GM23248 (cell line): ENCODE measurements at regions not wholly inside any gene's neighbourhood (a gene's known extent, or its start where the extent isn't known, plus 50 kb on each side); places are given as distances from the start of the nearest gene placed in this dataset.

Experiments used
- DNase-seq: peaks from one replicate; pipeline ENCODE4 v3.0.0-alpha.2; 2015
- H2AFZ ChIP-seq: fragments of 200-600 bp; sonication (generic); 2 replicates; pipeline ENCODE4 v1.6.1; 2016; ENCODE audit warnings: antibody characterized with exemption
- H3F3A ChIP-seq: fragments of 200-600 bp; sonication (generic); 2 replicates; pipeline ENCODE4 v1.6.1; 2016; ENCODE audit warnings: mild to moderate bottlenecking, antibody characterized with exemption, mixed run types; ENCODE audit not compliant: insufficient read depth
- H3K27ac ChIP-seq: fragments of 200-600 bp; sonication (generic); 2 replicates; pipeline ENCODE4 v1.5.1; 2016; ENCODE audit warnings: mild to moderate bottlenecking
- H3K27me3 ChIP-seq: fragments of 200-600 bp; sonication (generic); replicated peaks from 2 replicates; pipeline ENCODE4 v1.6.1; 2016; ENCODE audit warnings: mild to moderate bottlenecking; ENCODE audit not compliant: insufficient read depth
- H3K36me3 ChIP-seq: fragments of 200-600 bp; sonication (generic); 2 replicates; pipeline ENCODE4 v1.6.1; 2016; ENCODE audit warnings: low read depth, mild to moderate bottlenecking
- H3K4me1 ChIP-seq: fragments of 200-600 bp; sonication (generic); 2 replicates; pipeline ENCODE4 v1.6.1; 2016; ENCODE audit warnings: mild to moderate bottlenecking; ENCODE audit not compliant: insufficient read depth
- H3K4me2 ChIP-seq: fragments of 200-600 bp; sonication (generic); one replicate; pipeline ENCODE4 v1.6.1; 2016; ENCODE audit warnings: mild to moderate bottlenecking; ENCODE audit not compliant: unreplicated experiment
- H3K4me3 ChIP-seq: fragments of 200-600 bp; sonication (generic); 2 replicates; pipeline ENCODE4 v1.5.1; 2016; ENCODE audit warnings: mild to moderate bottlenecking
- H3K79me2 ChIP-seq: fragments of 200-600 bp; sonication (generic); 2 replicates; pipeline ENCODE4 v1.6.1; 2016; ENCODE audit warnings: mild to moderate bottlenecking; ENCODE audit not compliant: insufficient read depth
- H3K9ac ChIP-seq: fragments of 200-600 bp; sonication (generic); 2 replicates; pipeline ENCODE4 v1.6.1; 2016; ENCODE audit warnings: mild to moderate bottlenecking
- H3K9me2 ChIP-seq: fragments of 200-600 bp; sonication (generic); 2 replicates; pipeline ENCODE4 v1.6.1; 2016; ENCODE audit warnings: mixed run types, mild to moderate bottlenecking, moderate library complexity; ENCODE audit not compliant: insufficient read depth
- H3K9me3 ChIP-seq: fragments of 200-600 bp; sonication (generic); one replicate; pipeline ENCODE4 v1.6.1; 2017; ENCODE audit warnings: low read depth
- H4K20me1 ChIP-seq: fragments of 200-600 bp; sonication (generic); 2 replicates; pipeline ENCODE4 v1.6.0; 2016; ENCODE audit not compliant: insufficient read depth
- EZH2 ChIP-seq: fragments of 200-600 bp; sonication (generic); IDR thresholded peaks from 2 replicates; pipeline ENCODE4 v1.6.1; 2018; ENCODE audit warnings: antibody characterized with exemption, mild to moderate bottlenecking; ENCODE audit not compliant: insufficient read depth, poor library complexity, severe bottlenecking
- EZH2phosphoT487 ChIP-seq: fragments of 200-600 bp; sonication (generic); IDR thresholded peaks from 2 replicates; pipeline ENCODE4 v1.6.1; 2018; ENCODE audit warnings: antibody characterized with exemption, moderate library complexity, mild to moderate bottlenecking, low read depth; ENCODE audit not compliant: insufficient read depth
- WGBS, 2 experiments: methylation state at CpG; one replicate each; pipeline ENCODE4 v1.1.6; 2015 to 2017; ENCODE audit warnings: low lambda C conversion rate in 2 of 2, low coverage in 1 of 2; ENCODE audit errors: missing lambda C conversion rate in 2 of 2; 5-methylcytosine and 5-hydroxymethylcytosine counted together
- in situ Hi-C: fragments of 300-500 bp; cut with MboI; formaldehyde crosslinking; loops from 2 replicates; pipeline ENCODE4 v1.15.0; 2020

DNA sequence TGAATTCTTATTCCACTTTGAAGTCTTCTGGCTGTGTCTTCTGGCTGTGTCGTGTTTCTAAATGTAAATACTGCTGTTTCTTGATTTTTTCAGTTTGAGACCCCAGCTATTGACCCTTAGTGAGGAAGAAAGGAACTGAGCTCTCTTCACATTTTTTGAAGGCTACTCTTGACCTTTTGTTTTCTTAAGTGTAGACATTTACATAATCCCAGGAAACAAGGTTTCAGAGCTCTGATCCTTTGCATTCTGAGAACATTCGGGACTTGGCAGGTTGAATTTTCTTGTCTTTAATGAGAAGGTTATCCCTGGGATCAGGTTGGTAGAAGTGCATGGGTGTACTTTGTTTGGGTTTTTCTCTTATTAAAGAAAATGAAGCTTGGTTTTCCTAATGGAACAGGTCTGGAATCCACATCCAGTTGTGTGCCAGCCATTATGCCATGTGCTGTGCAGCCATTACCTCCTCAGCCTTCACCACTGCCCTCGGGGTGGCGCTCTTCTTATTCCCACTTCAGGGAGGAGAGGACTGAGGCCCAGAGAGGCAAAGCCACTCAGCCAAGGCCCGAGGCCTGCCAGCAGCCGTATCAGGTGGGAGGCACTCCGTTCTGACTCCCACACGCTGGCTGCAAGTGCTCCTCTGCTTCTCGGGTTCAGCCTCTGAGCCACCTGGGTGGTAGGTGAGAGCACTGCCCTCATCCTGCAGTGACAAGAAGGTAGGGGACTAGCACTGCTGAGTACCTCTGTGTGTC, 120.9 kb downstream of the BEGAIN start:
- H3K36me3 ChIP-seq = no peaks in the 10 kb centered on the region
- H3K4me3 ChIP-seq = no peak overlapping the region
- 0 out of 2 replicates have a peak, but pooled peaks cover 7% of the 10 kb centered on the region for H3K79me2 ChIP-seq
- H2AFZ ChIP-seq = no peak overlapping the region
- in situ Hi-C loops = no loop called here
- DNase-seq = no peak
- TF ChIP-seq EZH2 (no peak), EZH2phosphoT487 (no peak)
- no peaks in the 10 kb centered on the region for H3F3A ChIP-seq
- H3K9me2 ChIP-seq = no peaks in the 10 kb centered on the region
- H4K20me1 ChIP-seq = no peaks in the 10 kb centered on the region
- WGBS, 2 experiments = 86 to 90% methylated on average over 9 of the region's 9 CpGs
- H3K9ac ChIP-seq = no peak overlapping the region
- no peak overlapping the region for H3K27ac ChIP-seq
- H3K4me2 ChIP-seq = no peak overlapping the region
- no peaks in the 10 kb centered on the region for H3K27me3 ChIP-seq
- no peaks in the 10 kb centered on the region for H3K9me3 ChIP-seq
- H3K4me1 ChIP-seq = no peaks in the 10 kb centered on the region

DNA sequence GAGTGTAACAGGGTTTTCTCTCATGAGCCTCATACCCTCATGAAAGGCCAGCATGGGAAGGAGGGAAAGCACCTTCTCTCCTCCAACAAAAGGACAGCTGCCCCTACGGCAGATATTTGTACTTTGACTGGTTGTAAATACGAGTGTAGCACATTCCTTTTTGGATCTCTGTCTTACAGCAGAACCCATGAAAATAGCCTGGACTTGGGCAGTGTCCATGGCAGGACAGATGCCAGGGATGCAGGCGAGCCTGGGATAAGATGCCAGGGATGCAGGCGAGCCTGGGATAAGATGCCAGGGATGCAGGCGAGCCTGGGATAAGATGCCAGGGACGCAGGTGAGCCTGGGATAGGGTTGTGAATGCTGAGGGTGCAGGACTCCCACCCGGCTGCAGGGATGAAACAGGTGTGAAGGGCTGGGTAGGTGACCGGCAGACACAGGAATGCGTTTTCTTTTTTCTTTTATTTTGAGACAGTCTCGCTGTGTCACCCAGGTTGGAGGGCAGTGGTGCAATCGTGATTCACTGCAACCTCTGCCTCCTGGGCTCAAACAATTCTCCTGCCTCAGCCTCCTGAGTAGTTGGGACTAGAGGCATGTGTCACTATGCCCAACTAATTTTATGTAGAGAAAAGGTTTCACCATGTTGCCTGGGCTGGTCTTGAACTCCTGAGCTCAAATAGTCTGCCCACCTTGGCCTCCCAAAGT, 120.0 kb downstream of the BEGAIN start:
- Histone ChIP-seq H3F3A (no peaks in the 10 kb centered on the region), H3K9ac (no peak overlapping the region), H3K27me3 (no peaks in the 10 kb centered on the region), H3K27ac (no peak overlapping the region), H3K4me1 (no peaks in the 10 kb centered on the region), H3K36me3 (no peaks in the 10 kb centered on the region), H4K20me1 (no peaks in the 10 kb centered on the region), H3K9me2 (no peaks in the 10 kb centered on the region), H3K4me2 (no peak overlapping the region), H2AFZ (no peak overlapping the region), H3K79me2 (0 out of 2 replicates have a peak, but pooled peaks cover 7% of the 10 kb centered on the region), H3K4me3 (no peak overlapping the region), H3K9me3 (no peaks in the 10 kb centered on the region)
- in situ Hi-C loops = no loop called here
- WGBS, 2 experiments = 78 to 83% methylated on average over 11 of the region's 11 CpGs
- DNase-seq = no peak
- TF ChIP-seq EZH2phosphoT487 (no peak), EZH2 (no peak)

DNA sequence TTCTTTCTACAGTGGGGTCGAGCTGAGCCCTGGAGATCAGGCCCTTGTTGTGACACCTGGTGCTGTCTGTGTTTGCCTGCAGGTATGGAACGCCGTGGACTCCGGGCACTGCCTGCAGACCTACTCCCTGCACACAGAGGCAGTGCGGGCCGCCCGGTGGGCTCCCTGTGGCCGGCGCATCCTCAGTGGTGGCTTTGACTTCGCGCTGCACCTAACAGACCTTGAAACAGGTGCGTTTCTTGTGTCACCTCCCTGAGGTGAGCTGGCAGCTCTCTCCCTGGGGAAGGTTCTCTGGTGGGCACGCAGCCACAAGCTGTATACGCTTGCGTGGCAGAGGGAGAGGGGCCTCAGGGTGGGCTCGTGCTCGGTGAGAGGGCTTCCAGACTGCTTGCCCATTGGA, 119.3 kb downstream of the BEGAIN start:
- no peaks in the 10 kb centered on the region for H3K27me3 ChIP-seq
- no peak for DNase-seq
- 0 out of 2 replicates have a peak, but pooled peaks cover 7% of the 10 kb centered on the region for H3K79me2 ChIP-seq
- no peak overlapping the region for H2AFZ ChIP-seq
- H3K9ac ChIP-seq = no peak overlapping the region
- H3K4me2 ChIP-seq = no peak overlapping the region
- TF ChIP-seq EZH2phosphoT487 = no peak
- no peak for TF ChIP-seq EZH2
- WGBS, 2 experiments = 93 to 95% methylated on average over 17 of the region's 17 CpGs
- in situ Hi-C loops = no loop called here
- no peaks in the 10 kb centered on the region for H3K9me3 ChIP-seq
- no peaks in the 10 kb centered on the region for H3K36me3 ChIP-seq
- no peaks in the 10 kb centered on the region for H3K9me2 ChIP-seq
- H3K27ac ChIP-seq = no peak overlapping the region
- H4K20me1 ChIP-seq = no peaks in the 10 kb centered on the region
- no peak overlapping the region for H3K4me3 ChIP-seq
- H3K4me1 ChIP-seq = no peaks in the 10 kb centered on the region
- no peaks in the 10 kb centered on the region for H3F3A ChIP-seq

DNA sequence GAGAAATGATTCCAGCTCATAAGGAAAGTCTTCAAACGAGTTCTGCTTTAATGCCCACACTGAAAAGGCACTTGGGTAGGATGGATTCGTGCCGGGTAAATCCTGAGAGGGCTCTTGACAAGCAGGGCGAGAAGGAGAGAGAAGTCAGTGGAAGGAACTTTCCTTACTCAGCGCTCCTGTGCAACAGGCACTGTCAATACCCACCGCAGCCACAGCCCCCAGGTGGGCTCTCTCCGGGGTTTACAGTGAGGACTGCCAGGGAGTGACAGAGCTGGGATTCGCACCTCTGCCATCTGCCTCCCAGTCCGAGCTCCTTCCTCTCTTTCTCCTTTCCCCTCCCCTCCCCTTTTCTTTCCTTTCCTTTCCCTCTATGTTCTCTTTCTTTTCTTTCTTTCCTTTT, 118.7 kb downstream of the BEGAIN start:
- Histone ChIP-seq H3K9ac (no peak overlapping the region), H3K27ac (no peak overlapping the region), H3K9me3 (no peaks in the 10 kb centered on the region), H3K4me1 (no peaks in the 10 kb centered on the region), H3K79me2 (0 out of 2 replicates have a peak, but pooled peaks cover 7% of the 10 kb centered on the region), H2AFZ (no peak overlapping the region), H3K4me3 (no peak overlapping the region), H3K27me3 (no peaks in the 10 kb centered on the region), H3K9me2 (no peaks in the 10 kb centered on the region), H3K36me3 (no peaks in the 10 kb centered on the region), H3K4me2 (no peak overlapping the region), H4K20me1 (no peaks in the 10 kb centered on the region), H3F3A (no peaks in the 10 kb centered on the region)
- WGBS, 2 experiments = 88 to 89% methylated on average over 9 of the region's 9 CpGs
- in situ Hi-C loops = no loop called here
- no peak for DNase-seq
- no peak for TF ChIP-seq EZH2
- TF ChIP-seq EZH2phosphoT487 = no peak
